ENCODE measurements at regions not wholly inside any gene's neighbourhood (a gene's known extent, or its start where the extent isn't known, plus 50 kb on each side); places are given as distances from the start of the nearest gene placed in this dataset.

- ATAC-seq (no peak), DNase-seq (no peak)
- H3K4me1 ChIP-seq (ENCODE audit: low read depth) = no peaks in the 10 kb centered on the region
- no peak for TF ChIP-seq CTCF (IDR thresholded peaks at IDR 0.05)
- H3K36me3 ChIP-seq (ENCODE audit: low read depth) = no peaks in the 10 kb centered on the region
- no peaks in the 10 kb centered on the region for H3K9me3 ChIP-seq
- no peak overlapping the region for H3K4me3 ChIP-seq
- intact Hi-C loops (cut with DNase I, micrococcal nuclease) = no loop called here
Observed at GRCh38 chr15:85974348-85974705, 105.3 kb upstream of the AGBL1 start.

- Histone ChIP-seq H3K9me3 (no peaks in the 10 kb centered on the region), H3K4me3 (no peak overlapping the region), H3K36me3 (ENCODE audit: low read depth) (no peaks in the 10 kb centered on the region), H3K4me1 (ENCODE audit: low read depth) (no peaks in the 10 kb centered on the region)
- intact Hi-C loops (cut with DNase I, micrococcal nuclease) = no loop called here
- ATAC-seq = no peak
- no peak for TF ChIP-seq CTCF (IDR thresholded peaks at IDR 0.05)
- no peak for DNase-seq
Observed at GRCh38 chr15:85974742-85975141, 104.9 kb upstream of the AGBL1 start.

- Histone ChIP-seq H3K9me3 (no peaks in the 10 kb centered on the region), H3K4me1 (ENCODE audit: low read depth) (no peaks in the 10 kb centered on the region), H3K4me3 (no peak overlapping the region), H3K36me3 (ENCODE audit: low read depth) (no peaks in the 10 kb centered on the region)
- intact Hi-C loops (cut with DNase I, micrococcal nuclease) = no loop called here
- no peak for TF ChIP-seq CTCF (IDR thresholded peaks at IDR 0.05)
- no peak for ATAC-seq
- DNase-seq = no peak
Observed at GRCh38 chr15:85976102-85976501, 103.6 kb upstream of the AGBL1 start.

- no peak for DNase-seq
- intact Hi-C loops (cut with DNase I, micrococcal nuclease) = no loop called here
Observed at GRCh38 chr15:85976986-85977385, 102.7 kb upstream of the AGBL1 start.

GRCh38 chr15:85977586-85977985 lies 102.1 kb upstream of the AGBL1 start:
- no peak overlapping the region for H3K4me3 ChIP-seq
- no peak for TF ChIP-seq CTCF (IDR thresholded peaks at IDR 0.05)
- H3K36me3 ChIP-seq (ENCODE audit: low read depth) = no peaks in the 10 kb centered on the region
- no peak for DNase-seq
- intact Hi-C loops (cut with DNase I, micrococcal nuclease) = no loop called here
- no peak for ATAC-seq
- H3K9me3 ChIP-seq = no peaks in the 10 kb centered on the region
- no peaks in the 10 kb centered on the region for H3K4me1 ChIP-seq (ENCODE audit: low read depth)

More at GRCh38 chr15:85976986-85977385, 102.7 kb upstream of the AGBL1 start:
- Histone ChIP-seq H3K4me1 (ENCODE audit: low read depth) (no peaks in the 10 kb centered on the region), H3K9me3 (no peaks in the 10 kb centered on the region), H3K36me3 (ENCODE audit: low read depth) (no peaks in the 10 kb centered on the region), H3K4me3 (no peak overlapping the region)
- no peak for ATAC-seq
- TF ChIP-seq CTCF (IDR thresholded peaks at IDR 0.05) = no peak

GRCh38 chr15:85979929-85980328 lies 99.7 kb upstream of the AGBL1 start:
- TF ChIP-seq CTCF (IDR thresholded peaks at IDR 0.05) = no peak
- Histone ChIP-seq H3K4me3 (no peak overlapping the region), H3K36me3 (ENCODE audit: low read depth) (no peaks in the 10 kb centered on the region), H3K9me3 (no peaks in the 10 kb centered on the region), H3K4me1 (ENCODE audit: low read depth) (no peaks in the 10 kb centered on the region)
- ATAC-seq (no peak), DNase-seq (no peak)
- intact Hi-C loops (cut with DNase I, micrococcal nuclease) = no loop called here

Data from mucosa of descending colon (tissue), 3 donors.